Astrocyte (in vitro differentiated cells and primary cell): ENCODE measurements at regions not wholly inside any gene's neighbourhood (a gene's known extent, or its start where the extent isn't known, plus 50 kb on each side); places are given as distances from the start of the nearest gene placed in this dataset.

Experiments used
- EZH2 ChIP-seq: IDR thresholded peaks from 2 replicates; pipeline ENCODE4 v1.6.1; 2012; ENCODE audit warnings: mild to moderate bottlenecking, low read length, inconsistent platforms; ENCODE audit not compliant: insufficient read depth
- TF ChIP-seq, protein P1 (sequence below): IDR thresholded peaks from 2 replicates; pipeline ENCODE4 v1.5.1; 2011; ENCODE audit warnings: low read depth, mild to moderate bottlenecking, inconsistent platforms, low read length, moderate library complexity; ENCODE audit not compliant: insufficient read depth

DNA sequence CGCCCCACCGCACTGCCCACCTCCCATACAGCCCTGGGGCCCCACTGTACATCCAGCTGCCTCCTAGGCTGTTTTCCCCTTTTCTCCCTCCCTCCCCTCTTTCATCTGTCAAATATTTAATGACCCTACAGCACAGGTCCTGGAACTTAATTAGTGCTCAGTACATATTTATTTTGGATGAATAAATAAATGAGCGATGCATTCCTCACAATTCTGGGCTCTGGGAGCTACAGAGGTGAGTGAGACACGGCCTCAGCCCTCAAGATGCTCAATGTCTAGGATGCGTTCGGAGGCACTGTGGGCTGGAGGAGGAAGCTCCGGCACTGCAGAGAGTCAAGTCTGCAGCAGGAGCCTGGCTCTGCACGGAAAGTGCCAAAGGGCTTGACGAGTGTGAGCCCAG lies 175.0 kb downstream of the FAM43A start:
- TF ChIP-seq EZH2, result no peak
- TF ChIP-seq, protein P1, sequence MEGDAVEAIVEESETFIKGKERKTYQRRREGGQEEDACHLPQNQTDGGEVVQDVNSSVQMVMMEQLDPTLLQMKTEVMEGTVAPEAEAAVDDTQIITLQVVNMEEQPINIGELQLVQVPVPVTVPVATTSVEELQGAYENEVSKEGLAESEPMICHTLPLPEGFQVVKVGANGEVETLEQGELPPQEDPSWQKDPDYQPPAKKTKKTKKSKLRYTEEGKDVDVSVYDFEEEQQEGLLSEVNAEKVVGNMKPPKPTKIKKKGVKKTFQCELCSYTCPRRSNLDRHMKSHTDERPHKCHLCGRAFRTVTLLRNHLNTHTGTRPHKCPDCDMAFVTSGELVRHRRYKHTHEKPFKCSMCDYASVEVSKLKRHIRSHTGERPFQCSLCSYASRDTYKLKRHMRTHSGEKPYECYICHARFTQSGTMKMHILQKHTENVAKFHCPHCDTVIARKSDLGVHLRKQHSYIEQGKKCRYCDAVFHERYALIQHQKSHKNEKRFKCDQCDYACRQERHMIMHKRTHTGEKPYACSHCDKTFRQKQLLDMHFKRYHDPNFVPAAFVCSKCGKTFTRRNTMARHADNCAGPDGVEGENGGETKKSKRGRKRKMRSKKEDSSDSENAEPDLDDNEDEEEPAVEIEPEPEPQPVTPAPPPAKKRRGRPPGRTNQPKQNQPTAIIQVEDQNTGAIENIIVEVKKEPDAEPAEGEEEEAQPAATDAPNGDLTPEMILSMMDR, result no peak
